C4-2B (cell line): ENCODE measurements at regions not wholly inside any gene's neighbourhood (a gene's known extent, or its start where the extent isn't known, plus 50 kb on each side); places are given as distances from the start of the nearest gene placed in this dataset.
A peak's percentile ranks its signal among the peaks of the same experiment; 100 is the strongest.
"Not testable (repeated sequence)": the region's sequence is repeated elsewhere in the genome, so short reads cannot be mapped to it uniquely, and the experiment has no call there.

Experiments
- H3K27ac ChIP-seq: fragments of 450-650 bp; 2 replicates; pipeline ENCODE4 v1.5.1; 2017
- CTCF ChIP-seq: fragments of 450-650 bp; conservative IDR thresholded peaks from 2 replicates; pipeline ENCODE4 v1.5.1; 2017; ENCODE audit warnings: mild to moderate bottlenecking
- ZFX ChIP-seq: fragments of 450-650 bp; IDR thresholded peaks from 2 replicates; pipeline ENCODE4 v1.6.1; 2017

- no peak overlapping the region for H3K27ac ChIP-seq
- TF ChIP-seq CTCF, result no peak
- no peak for TF ChIP-seq ZFX
Observed at GRCh38 chr11:128036006-128036405, 551.4 kb downstream of the ETS1 start.

DNA sequence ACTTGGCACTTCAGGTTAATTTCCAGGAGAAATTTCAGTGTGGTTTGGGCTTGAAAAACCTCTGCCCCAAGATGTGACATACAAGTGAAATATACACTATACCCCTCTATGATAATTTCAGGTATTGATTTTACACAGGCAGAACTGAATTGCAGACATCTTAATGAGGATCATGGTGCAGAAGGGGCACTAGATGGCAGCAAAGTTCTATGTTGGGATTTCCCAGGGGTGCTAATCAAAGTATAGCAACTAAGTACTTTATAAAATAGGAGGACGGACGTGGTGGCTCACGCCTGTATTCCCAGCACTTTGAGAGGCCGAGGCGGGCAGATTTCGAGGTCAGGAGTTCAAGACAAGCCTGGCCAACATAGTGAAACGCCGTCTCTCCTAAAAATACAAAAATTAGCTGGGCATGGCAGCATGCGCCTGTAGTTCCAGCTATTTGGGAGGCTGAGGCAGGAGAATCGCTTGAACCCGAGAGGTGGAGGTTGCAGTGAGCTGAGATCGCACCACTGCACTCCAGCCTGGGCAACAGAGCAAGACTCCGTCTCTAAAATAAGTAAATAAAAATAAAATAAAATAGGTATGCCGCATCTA lies 555.7 kb downstream of the ETS1 start:
- TF ChIP-seq CTCF, result peak; percentile 87
- not testable (repeated sequence) for H3K27ac ChIP-seq

DNA sequence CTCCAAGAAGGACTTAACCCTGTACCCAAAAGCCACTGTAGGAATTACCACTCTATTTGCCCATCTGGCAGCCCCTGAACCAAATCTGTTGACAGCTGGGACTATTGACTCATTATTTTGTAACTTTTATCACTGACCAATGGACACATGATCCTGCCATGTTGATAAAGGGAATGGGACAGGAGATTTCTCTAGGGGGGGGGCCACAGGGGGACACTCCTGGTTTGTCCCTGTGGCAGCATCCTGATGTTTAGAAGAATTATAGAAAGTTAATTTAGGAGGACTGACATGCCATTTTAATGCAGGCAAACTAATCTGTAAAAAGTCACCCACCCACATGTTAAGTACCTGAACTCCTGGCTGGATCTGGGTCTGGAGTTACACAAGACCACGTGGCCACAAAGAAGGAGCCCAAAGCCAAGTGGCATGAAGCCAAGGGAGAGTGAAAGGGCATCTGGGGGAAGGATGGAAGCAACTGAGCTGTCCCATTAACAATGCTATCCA lies 558.1 kb downstream of the ETS1 start:
- TF ChIP-seq CTCF (no peak), ZFX (no peak)
- no peak overlapping the region for H3K27ac ChIP-seq

GRCh38 chr11:128026596-128026995 lies 560.8 kb downstream of the ETS1 start:
- no peak for TF ChIP-seq CTCF
- no peak for TF ChIP-seq ZFX
- no peak overlapping the region for H3K27ac ChIP-seq

- H3K27ac ChIP-seq, result no peak overlapping the region
- TF ChIP-seq CTCF, result no peak
- no peak for TF ChIP-seq ZFX
Observed at GRCh38 chr11:128022761-128023160, 564.6 kb downstream of the ETS1 start.

GRCh38 chr11:128022007-128022368 lies 565.4 kb downstream of the ETS1 start:
- TF ChIP-seq ZFX, result no peak
- no peak for TF ChIP-seq CTCF
- no peak overlapping the region for H3K27ac ChIP-seq

DNA sequence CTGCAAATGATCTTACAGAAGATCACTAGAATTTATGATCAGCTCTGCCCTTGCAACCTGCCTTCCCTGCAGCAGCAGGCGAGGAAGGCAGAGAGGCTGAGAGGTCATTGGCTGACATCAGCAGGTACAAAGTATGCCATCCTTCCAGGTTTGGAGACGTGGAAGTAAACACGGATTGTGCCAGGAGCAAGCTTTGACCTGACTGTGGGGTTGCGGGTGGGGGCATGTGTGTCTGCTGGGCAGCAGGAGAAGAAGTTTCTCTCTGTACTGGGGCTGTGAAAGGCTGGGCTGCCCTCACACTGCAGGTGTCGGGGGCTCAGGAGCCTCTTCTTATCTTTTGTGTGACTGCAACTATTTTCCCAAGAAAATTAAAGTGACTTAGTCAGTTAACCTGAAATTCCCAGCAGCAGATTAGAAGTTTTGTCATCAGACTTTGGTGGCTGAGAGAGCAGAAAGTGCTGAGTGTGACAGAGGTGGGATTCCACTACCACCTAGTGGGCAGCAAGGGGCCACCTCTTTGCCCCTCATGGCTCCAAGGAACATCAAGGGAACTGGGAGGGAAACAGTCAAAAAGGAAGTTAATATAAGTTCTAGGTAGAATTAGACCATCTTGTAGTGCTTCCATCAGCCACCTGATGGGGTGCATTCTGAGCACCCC lies 565.9 kb downstream of the ETS1 start:
- no peak overlapping the region for H3K27ac ChIP-seq
- TF ChIP-seq CTCF, result no peak
- no peak for TF ChIP-seq ZFX
